NT2/D1 (cell line): ENCODE measurements at regions not wholly inside any gene's neighbourhood (a gene's known extent, or its start where the extent isn't known, plus 50 kb on each side); places are given as distances from the start of the nearest gene placed in this dataset.

Source experiments
- YY1 ChIP-seq: IDR thresholded peaks from 2 replicates; pipeline ENCODE4 v1.6.1; 2011; ENCODE audit not compliant: insufficient read length, insufficient read depth
- ZNF274 ChIP-seq: IDR thresholded peaks from 2 replicates; pipeline ENCODE4 v1.6.1; 2011; ENCODE audit warnings: mild to moderate bottlenecking, low read depth, low read length

- TF ChIP-seq ZNF274 (no peak), YY1 (no peak)
Measured at GRCh38 chr13:99900960-99901359, 70.6 kb downstream of the ZIC5 start.
